ENCODE measurements at regions not wholly inside any gene's neighbourhood (a gene's known extent, or its start where the extent isn't known, plus 50 kb on each side); places are given as distances from the start of the nearest gene placed in this dataset.

- no peak for DNase-seq (ENCODE audit: low read depth, low spot score)
These were observed 65.1 kb downstream of the PFDN4 start for GRCh38 chr20:54272901-54273488.

GRCh38 chr20:54275359-54276111, 67.6 kb downstream of the PFDN4 start:
- POLR2A ChIA-PET, result no interaction called here
- no peak for TF ChIP-seq CTCF (IDR thresholded peaks at IDR 0.05; ENCODE audit: low read depth, low read length)

More at GRCh38 chr20:54272901-54273488, 65.1 kb downstream of the PFDN4 start:
- Histone ChIP-seq H3K27me3 (ENCODE audit: control insufficient read depth, insufficient read depth, low read length) (peaks cover 3% of the 10 kb centered on the region), H3K27ac (ENCODE audit: low read depth, low read length) (no peak overlapping the region), H3K4me3 (ENCODE audit: low read depth, low read length) (no peak overlapping the region), H3K9me3 (ENCODE audit: control insufficient read depth, insufficient read depth, low read length) (no peaks in the 10 kb centered on the region)
- CTCF ChIA-PET, result no interaction called here
- POLR2A ChIA-PET, result no interaction called here
- TF ChIP-seq CTCF (IDR thresholded peaks at IDR 0.05; ENCODE audit: low read depth, low read length), result no peak

GRCh38 chr20:54276577-54277169, 68.8 kb downstream of the PFDN4 start:
- POLR2A ChIA-PET, result no interaction called here
- H3K4me3 ChIP-seq (ENCODE audit: low read depth, low read length), result no peak overlapping the region

More at GRCh38 chr20:54275359-54276111, 67.6 kb downstream of the PFDN4 start:
- Histone ChIP-seq H3K4me3 (ENCODE audit: low read depth, low read length) (no peak overlapping the region), H3K27me3 (ENCODE audit: control insufficient read depth, insufficient read depth, low read length) (peaks cover 3% of the 10 kb centered on the region), H3K9me3 (ENCODE audit: control insufficient read depth, insufficient read depth, low read length) (no peaks in the 10 kb centered on the region), H3K27ac (ENCODE audit: low read depth, low read length) (no peak overlapping the region)
- CTCF ChIA-PET, result interaction anchor here (0.6 to 1.0 kb wide), 2 partner anchors 56 to 67 kb away, joined by 3 to 4 read pairs; partner anchors contain the start of gene PFDN4
- no peak for DNase-seq (ENCODE audit: low read depth, low spot score)

GRCh38 chr20:54278262-54278661, 70.4 kb downstream of the PFDN4 start:
- no peaks in the 10 kb centered on the region for H3K9me3 ChIP-seq (ENCODE audit: control insufficient read depth, insufficient read depth, low read length)
- ChIA-PET POLR2A (interaction anchor here (0.6 kb wide), 1 partner anchor 15 kb away, joined by 3 read pairs; no protein-coding TSS in a partner anchor), CTCF (no interaction called here)
- no peak overlapping the region for H3K4me3 ChIP-seq (ENCODE audit: low read depth, low read length)
- no peak for DNase-seq (ENCODE audit: low read depth, low spot score)
- H3K27me3 ChIP-seq (ENCODE audit: control insufficient read depth, insufficient read depth, low read length), result no peaks in the 10 kb centered on the region
- no peak overlapping the region for H3K27ac ChIP-seq (ENCODE audit: low read depth, low read length)
- TF ChIP-seq CTCF (IDR thresholded peaks at IDR 0.05; ENCODE audit: low read depth, low read length), result no peak

More at GRCh38 chr20:54276577-54277169, 68.8 kb downstream of the PFDN4 start:
- no peak for TF ChIP-seq CTCF (IDR thresholded peaks at IDR 0.05; ENCODE audit: low read depth, low read length)
- no peaks in the 10 kb centered on the region for H3K9me3 ChIP-seq (ENCODE audit: control insufficient read depth, insufficient read depth, low read length)
- H3K27ac ChIP-seq (ENCODE audit: low read depth, low read length), result no peak overlapping the region
- CTCF ChIA-PET, result interaction anchor here (0.6 to 1.0 kb wide), 2 partner anchors 52 to 57 kb away, joined by 3 to 4 read pairs; no protein-coding TSS in a partner anchor
- DNase-seq (ENCODE audit: low read depth, low spot score), result no peak
- H3K27me3 ChIP-seq (ENCODE audit: control insufficient read depth, insufficient read depth, low read length), result peaks cover 3% of the 10 kb centered on the region

- Histone ChIP-seq H3K27me3 (ENCODE audit: control insufficient read depth, insufficient read depth, low read length) (no peaks in the 10 kb centered on the region), H3K4me3 (ENCODE audit: low read depth, low read length) (no peak overlapping the region), H3K27ac (ENCODE audit: low read depth, low read length) (no peak overlapping the region), H3K9me3 (ENCODE audit: control insufficient read depth, insufficient read depth, low read length) (no peaks in the 10 kb centered on the region)
- ChIA-PET CTCF (no interaction called here), POLR2A (no interaction called here)
- no peak for TF ChIP-seq CTCF (IDR thresholded peaks at IDR 0.05; ENCODE audit: low read depth, low read length)
- no peak for DNase-seq (ENCODE audit: low read depth, low spot score)
These were observed 74.7 kb downstream of the PFDN4 start for GRCh38 chr20:54282625-54283024.

All from AG04450 (cell line).